ENCODE measurements at regions not wholly inside any gene's neighbourhood (a gene's known extent, or its start where the extent isn't known, plus 50 kb on each side); places are given as distances from the start of the nearest gene placed in this dataset.

GRCh38 chr6:88304520-88304919 lies 138.4 kb upstream of the CNR1 start:
- 85% methylated on average over 1 of the region's 1 CpG for WGBS (ENCODE audit: insufficient coverage, low coverage, low lambda C conversion rate, missing lambda C conversion rate)
- ATAC-seq (peak in 1 of 4 donors; percentile 27), DNase-seq (no peak)
- Histone ChIP-seq H3K27ac (no peak overlapping the region), H3K4me1 (peaks cover 0 to 12% (median 0%) of the 10 kb centered on the region in 4 donors), H3K9me3 (no peaks in the 10 kb centered on the region), H3K36me3 (no peaks in the 10 kb centered on the region), H3K27me3 (no peaks in the 10 kb centered on the region), H3K4me3 (no peak overlapping the region)
- no peak for TF ChIP-seq POLR2A (IDR thresholded peaks at IDR 0.05)
- TF ChIP-seq, protein P1, sequence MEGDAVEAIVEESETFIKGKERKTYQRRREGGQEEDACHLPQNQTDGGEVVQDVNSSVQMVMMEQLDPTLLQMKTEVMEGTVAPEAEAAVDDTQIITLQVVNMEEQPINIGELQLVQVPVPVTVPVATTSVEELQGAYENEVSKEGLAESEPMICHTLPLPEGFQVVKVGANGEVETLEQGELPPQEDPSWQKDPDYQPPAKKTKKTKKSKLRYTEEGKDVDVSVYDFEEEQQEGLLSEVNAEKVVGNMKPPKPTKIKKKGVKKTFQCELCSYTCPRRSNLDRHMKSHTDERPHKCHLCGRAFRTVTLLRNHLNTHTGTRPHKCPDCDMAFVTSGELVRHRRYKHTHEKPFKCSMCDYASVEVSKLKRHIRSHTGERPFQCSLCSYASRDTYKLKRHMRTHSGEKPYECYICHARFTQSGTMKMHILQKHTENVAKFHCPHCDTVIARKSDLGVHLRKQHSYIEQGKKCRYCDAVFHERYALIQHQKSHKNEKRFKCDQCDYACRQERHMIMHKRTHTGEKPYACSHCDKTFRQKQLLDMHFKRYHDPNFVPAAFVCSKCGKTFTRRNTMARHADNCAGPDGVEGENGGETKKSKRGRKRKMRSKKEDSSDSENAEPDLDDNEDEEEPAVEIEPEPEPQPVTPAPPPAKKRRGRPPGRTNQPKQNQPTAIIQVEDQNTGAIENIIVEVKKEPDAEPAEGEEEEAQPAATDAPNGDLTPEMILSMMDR (IDR thresholded peaks at IDR 0.05) = no peak
- intact Hi-C loops (cut with DNase I) = no loop called here

DNA sequence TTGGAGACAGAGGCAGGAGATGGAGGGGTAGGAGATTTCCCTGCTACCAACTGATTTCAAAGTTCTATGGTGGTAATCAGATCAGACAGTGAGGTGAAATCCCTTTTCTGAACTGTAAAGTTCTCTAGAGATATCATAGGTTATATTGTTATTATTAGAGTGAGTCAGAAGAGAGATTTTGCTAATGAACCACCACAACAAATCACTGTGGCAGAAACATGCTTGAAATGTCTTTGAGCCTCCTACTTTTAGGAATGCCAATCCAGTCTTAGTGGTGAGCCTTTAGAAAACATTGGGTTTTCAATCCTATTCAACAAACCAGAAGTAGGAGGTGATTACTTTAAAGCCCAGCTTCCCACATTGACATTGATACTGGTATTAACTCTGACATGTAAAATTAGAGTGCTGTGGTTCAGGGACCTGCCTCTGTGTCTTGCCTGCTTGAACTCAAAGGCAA lies 136.7 kb upstream of the CNR1 start:
- DNase-seq (no peak), ATAC-seq (no peak)
- H3K4me1 ChIP-seq = peaks cover 0 to 12% (median 0%) of the 10 kb centered on the region in 4 donors
- no peaks in the 10 kb centered on the region for H3K36me3 ChIP-seq
- H3K9me3 ChIP-seq = no peaks in the 10 kb centered on the region
- peak overlapping the region in 1 of 3 donors; percentile 6 for H3K27ac ChIP-seq
- TF ChIP-seq POLR2A (IDR thresholded peaks at IDR 0.05) = no peak
- H3K4me3 ChIP-seq = no peak overlapping the region
- no peaks in the 10 kb centered on the region for H3K27me3 ChIP-seq
- intact Hi-C loops (cut with DNase I) = no loop called here

- Histone ChIP-seq H3K27me3 (no peaks in the 10 kb centered on the region), H3K4me1 (peaks cover 0 to 12% (median 0%) of the 10 kb centered on the region in 4 donors), H3K9me3 (no peaks in the 10 kb centered on the region), H3K4me3 (no peak overlapping the region), H3K36me3 (no peaks in the 10 kb centered on the region), H3K27ac (no peak overlapping the region)
- peak; percentile 67 to 83 (median 82) for DNase-seq
- intact Hi-C loops (cut with DNase I) = no loop called here
- TF ChIP-seq, protein P1 (IDR thresholded peaks at IDR 0.05) = no peak
- TF ChIP-seq POLR2A (IDR thresholded peaks at IDR 0.05) = no peak
- ATAC-seq = peak; percentile 96 to 99 (median 97)
- WGBS (ENCODE audit: insufficient coverage, low coverage, low lambda C conversion rate, missing lambda C conversion rate) = 41% methylated on average over 5 of the region's 5 CpGs
These were observed 136.0 kb upstream of the CNR1 start for GRCh38 chr6:88301888-88302768.

DNA sequence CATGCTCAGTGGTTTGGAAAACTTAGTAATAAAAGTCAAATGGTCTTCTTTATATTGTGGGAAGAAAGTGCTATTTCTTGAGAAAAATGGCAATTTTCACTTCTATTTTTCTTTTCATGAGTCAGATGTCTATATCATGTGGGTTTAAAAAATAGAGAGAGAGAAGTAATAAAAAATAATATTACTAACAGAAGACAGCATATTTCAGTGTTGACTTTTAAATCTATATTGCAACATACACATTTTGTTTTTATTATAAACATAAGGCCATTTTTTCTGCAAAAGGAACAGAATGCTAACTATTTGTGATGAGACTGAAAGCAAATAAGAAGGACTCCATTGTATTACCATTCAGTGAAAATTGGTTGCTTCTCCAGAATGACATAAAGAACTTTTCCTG lies 135.1 kb upstream of the CNR1 start:
- H3K36me3 ChIP-seq = no peaks in the 10 kb centered on the region
- TF ChIP-seq, protein P1 (IDR thresholded peaks at IDR 0.05) = no peak
- TF ChIP-seq POLR2A (IDR thresholded peaks at IDR 0.05) = no peak
- H3K27ac ChIP-seq = no peak overlapping the region
- no peak overlapping the region for H3K4me3 ChIP-seq
- H3K27me3 ChIP-seq = no peaks in the 10 kb centered on the region
- no peak for DNase-seq
- no peaks in the 10 kb centered on the region for H3K9me3 ChIP-seq
- intact Hi-C loops (cut with DNase I) = no loop called here
- ATAC-seq = no peak
- peaks cover 0 to 12% (median 0%) of the 10 kb centered on the region in 4 donors for H3K4me1 ChIP-seq

DNA sequence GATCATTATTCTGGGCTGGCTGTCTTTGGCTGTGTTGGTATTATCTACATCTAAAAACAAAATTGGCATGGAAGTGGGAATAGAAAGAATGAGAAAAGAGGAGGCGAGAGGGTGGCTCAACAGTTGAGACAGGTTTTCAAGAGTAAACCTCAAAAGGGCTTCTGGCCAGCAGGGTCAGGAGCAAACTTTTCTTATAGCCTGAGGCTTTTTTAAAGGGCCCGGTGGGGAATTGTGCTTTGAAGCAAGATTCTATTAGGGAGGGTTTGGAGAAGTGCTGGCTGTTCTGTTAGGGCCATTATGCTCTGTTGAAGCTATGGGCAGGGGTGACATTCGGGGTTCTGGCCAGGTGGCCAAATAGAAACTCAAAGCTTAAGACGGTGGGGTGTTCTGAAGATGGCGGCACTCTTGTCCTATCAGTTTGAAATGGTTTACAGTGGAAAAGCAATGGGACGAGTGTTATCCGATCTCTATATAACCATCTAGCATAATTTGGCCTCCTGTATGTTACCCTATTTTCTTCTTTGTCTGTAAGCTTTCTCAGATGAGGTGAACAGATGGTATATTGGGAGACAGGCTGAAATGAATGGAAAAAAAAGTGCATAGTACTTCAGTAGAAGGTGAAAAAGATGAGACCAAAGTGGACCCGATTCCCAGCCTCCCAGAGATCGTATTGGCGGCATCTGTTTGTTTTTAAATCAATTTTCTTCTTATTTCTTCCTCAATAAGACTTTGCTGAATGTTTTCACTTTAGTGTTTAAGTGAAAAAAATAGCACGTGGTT lies 132.1 kb upstream of the CNR1 start:
- no peak overlapping the region for H3K27ac ChIP-seq
- DNase-seq = no peak
- 68% methylated on average over 11 of the region's 11 CpGs for WGBS (ENCODE audit: insufficient coverage, low coverage, low lambda C conversion rate, missing lambda C conversion rate)
- peaks cover 0 to 12% (median 0%) of the 10 kb centered on the region in 4 donors for H3K4me1 ChIP-seq
- no peak overlapping the region for H3K4me3 ChIP-seq
- TF ChIP-seq, protein P1 (IDR thresholded peaks at IDR 0.05) = no peak
- TF ChIP-seq POLR2A (IDR thresholded peaks at IDR 0.05) = no peak
- H3K36me3 ChIP-seq = no peaks in the 10 kb centered on the region
- ATAC-seq = no peak
- intact Hi-C loops (cut with DNase I) = no loop called here
- H3K9me3 ChIP-seq = no peaks in the 10 kb centered on the region
- H3K27me3 ChIP-seq = no peaks in the 10 kb centered on the region

All from right lobe of liver (tissue), 6 donors.